Tibial artery (tissue), 4 donors: ENCODE measurements at regions not wholly inside any gene's neighbourhood (a gene's known extent, or its start where the extent isn't known, plus 50 kb on each side); places are given as distances from the start of the nearest gene placed in this dataset.

Source experiments
- DNase-seq, 2 donors: peaks; one replicate each; pipeline ENCODE4 v3.0.0-alpha.2; 2019
- H3K27ac ChIP-seq, 2 donors: fragments of 200-600 bp; sonication (generic) in 1 of 2; 1 replicate in 1 of 2; 2 replicates in 1 of 2; pipeline ENCODE4 v1.5.1; 2018 to 2019; ENCODE audit warnings: mild to moderate bottlenecking in 1 of 2
- H3K27me3 ChIP-seq, 2 donors: fragments of 200-600 bp; sonication (generic) in 1 of 2; one replicate each; pipeline versions ENCODE4 v1.5.1 to v1.6.0; 2016 to 2019
- H3K36me3 ChIP-seq, 3 donors: fragments of 200-600 bp; sonication (generic) in 2 of 3; one replicate each; pipeline ENCODE4 v1.5.1; 2016 to 2019; ENCODE audit warnings: mild to moderate bottlenecking in 2 of 3
- H3K4me1 ChIP-seq, 4 donors: fragments of 200-600 bp; sonication (generic) in 2 of 4; 1 replicate in 3 of 4; 2 replicates in 1 of 4; pipeline ENCODE4 v1.5.1; 2016 to 2019
- H3K4me3 ChIP-seq, 2 donors: fragments of 200-600 bp; sonication (generic) in 1 of 2; 1 replicate in 1 of 2; 2 replicates in 1 of 2; pipeline ENCODE4 v1.5.1; 2018 to 2019; ENCODE audit warnings: mild to moderate bottlenecking in 2 of 2
- H3K9me3 ChIP-seq, 3 donors: fragments of 200-600 bp; sonication (generic) in 1 of 3; one replicate each; pipeline ENCODE4 v1.5.1; 2016 to 2019
- intact Hi-C: fragments of 100-400 bp; cut with DNase I; formaldehyde crosslinking; loops from one replicate; pipeline ENCODE4 v1.15.0; 2023; ENCODE audit warnings: low total_unique reads
- TF ChIP-seq, protein P1 (sequence below), 2 experiments: fragments of 200-600 bp in 1 of 2; fragments of 450-650 bp in 1 of 2; IDR thresholded peaks; one replicate each; pipeline ENCODE4 v1.5.1; 2017 to 2019; ENCODE audit warnings: antibody characterized with exemption in 2 of 2, mild to moderate bottlenecking in 1 of 2, moderate library complexity in 1 of 2

- TF ChIP-seq, protein P1, sequence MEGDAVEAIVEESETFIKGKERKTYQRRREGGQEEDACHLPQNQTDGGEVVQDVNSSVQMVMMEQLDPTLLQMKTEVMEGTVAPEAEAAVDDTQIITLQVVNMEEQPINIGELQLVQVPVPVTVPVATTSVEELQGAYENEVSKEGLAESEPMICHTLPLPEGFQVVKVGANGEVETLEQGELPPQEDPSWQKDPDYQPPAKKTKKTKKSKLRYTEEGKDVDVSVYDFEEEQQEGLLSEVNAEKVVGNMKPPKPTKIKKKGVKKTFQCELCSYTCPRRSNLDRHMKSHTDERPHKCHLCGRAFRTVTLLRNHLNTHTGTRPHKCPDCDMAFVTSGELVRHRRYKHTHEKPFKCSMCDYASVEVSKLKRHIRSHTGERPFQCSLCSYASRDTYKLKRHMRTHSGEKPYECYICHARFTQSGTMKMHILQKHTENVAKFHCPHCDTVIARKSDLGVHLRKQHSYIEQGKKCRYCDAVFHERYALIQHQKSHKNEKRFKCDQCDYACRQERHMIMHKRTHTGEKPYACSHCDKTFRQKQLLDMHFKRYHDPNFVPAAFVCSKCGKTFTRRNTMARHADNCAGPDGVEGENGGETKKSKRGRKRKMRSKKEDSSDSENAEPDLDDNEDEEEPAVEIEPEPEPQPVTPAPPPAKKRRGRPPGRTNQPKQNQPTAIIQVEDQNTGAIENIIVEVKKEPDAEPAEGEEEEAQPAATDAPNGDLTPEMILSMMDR (IDR thresholded peaks at IDR 0.05) = no peak
- intact Hi-C loops = no loop called here
These were observed 307.3 kb upstream of the RBMS3 start for GRCh38 chr3:28973609-28974008.

GRCh38 chr3:28978092-28978491, 302.8 kb upstream of the RBMS3 start:
- DNase-seq = no peak
- intact Hi-C loops = no loop called here

More at GRCh38 chr3:28973609-28974008, 307.3 kb upstream of the RBMS3 start:
- H3K4me3 ChIP-seq = no peak overlapping the region
- H3K36me3 ChIP-seq = no peaks in the 10 kb centered on the region
- H3K4me1 ChIP-seq = peaks cover 0 to 18% (median 6%) of the 10 kb centered on the region in 4 donors
- peaks cover 0 to 8% (median 0%) of the 10 kb centered on the region in 3 donors for H3K9me3 ChIP-seq
- DNase-seq = no peak
- H3K27me3 ChIP-seq = no peaks in the 10 kb centered on the region
- H3K27ac ChIP-seq = no peak overlapping the region

DNA sequence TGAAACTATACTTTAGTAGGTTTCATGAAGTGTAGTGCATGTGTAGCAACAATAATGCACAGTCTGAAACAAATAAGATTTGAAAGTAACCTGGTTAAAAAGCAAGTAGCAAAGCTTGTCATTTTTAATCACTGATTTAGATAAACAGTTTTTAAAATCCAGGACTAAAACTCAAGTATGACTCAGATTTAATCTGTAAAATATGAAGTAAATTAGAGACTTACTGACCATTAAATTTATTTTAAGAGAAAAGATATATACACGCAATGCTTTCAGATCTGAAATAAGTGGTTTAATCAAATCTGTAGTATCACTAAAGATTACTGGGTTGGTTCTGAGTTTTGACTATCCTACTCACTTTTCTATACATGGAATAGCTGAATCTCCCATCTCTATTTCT, 300.7 kb upstream of the RBMS3 start:
- Histone ChIP-seq H3K27me3 (no peaks in the 10 kb centered on the region), H3K36me3 (no peaks in the 10 kb centered on the region), H3K9me3 (no peaks in the 10 kb centered on the region), H3K27ac (no peak overlapping the region), H3K4me1 (no peaks in the 10 kb centered on the region), H3K4me3 (no peak overlapping the region)
- DNase-seq = no peak
- intact Hi-C loops = no loop called here
- TF ChIP-seq, protein P1 (IDR thresholded peaks at IDR 0.05) = no peak

More at GRCh38 chr3:28978092-28978491, 302.8 kb upstream of the RBMS3 start:
- Histone ChIP-seq H3K27me3 (no peaks in the 10 kb centered on the region), H3K27ac (no peak overlapping the region), H3K9me3 (no peaks in the 10 kb centered on the region), H3K36me3 (no peaks in the 10 kb centered on the region), H3K4me1 (peaks cover 0 to 7% (median 0%) of the 10 kb centered on the region in 4 donors), H3K4me3 (no peak overlapping the region)
- TF ChIP-seq, protein P1 (IDR thresholded peaks at IDR 0.05) = no peak

DNA sequence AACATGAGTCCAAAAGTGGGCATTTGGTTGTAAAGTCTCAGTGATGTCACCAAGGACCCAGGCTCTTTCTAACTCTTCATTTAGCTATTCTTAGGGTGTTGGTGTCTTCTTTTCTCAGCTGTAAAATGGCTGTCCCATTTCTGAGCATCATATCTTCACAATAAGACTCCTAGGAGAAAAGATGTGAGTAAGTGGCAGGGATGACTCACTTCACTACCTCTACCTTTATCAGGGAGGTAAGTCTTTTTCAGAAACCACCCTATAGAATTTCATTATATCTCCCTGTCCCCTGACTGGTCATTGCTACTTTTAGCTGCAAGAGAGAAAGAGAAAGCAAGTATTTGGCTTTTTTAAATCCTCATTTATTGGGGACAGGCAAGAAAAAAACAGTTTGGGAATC, 300.2 kb upstream of the RBMS3 start:
- Histone ChIP-seq H3K27ac (no peak overlapping the region), H3K27me3 (no peaks in the 10 kb centered on the region), H3K36me3 (no peaks in the 10 kb centered on the region), H3K4me1 (no peaks in the 10 kb centered on the region), H3K9me3 (no peaks in the 10 kb centered on the region), H3K4me3 (no peak overlapping the region)
- DNase-seq = no peak
- TF ChIP-seq, protein P1 (IDR thresholded peaks at IDR 0.05) = no peak
- intact Hi-C loops = no loop called here

DNA sequence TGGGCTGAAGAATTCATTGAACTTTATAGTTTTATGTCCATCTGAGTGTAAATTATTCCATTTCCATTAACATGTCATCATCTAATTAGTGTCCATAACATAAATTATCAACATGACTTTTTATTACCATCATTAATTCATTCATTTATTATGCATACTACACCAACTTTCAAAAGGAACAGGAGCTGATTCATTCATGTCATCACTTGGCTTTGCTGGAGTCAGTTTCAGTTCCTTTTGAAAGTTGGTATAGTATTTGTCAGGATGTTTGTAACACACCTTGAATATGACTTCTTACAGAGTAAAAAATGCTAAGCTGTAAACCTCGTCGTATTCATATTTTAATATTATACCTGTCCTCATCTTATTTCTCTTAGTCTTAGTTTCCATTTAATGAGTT, 298.0 kb upstream of the RBMS3 start:
- no peaks in the 10 kb centered on the region for H3K36me3 ChIP-seq
- no peak for DNase-seq
- TF ChIP-seq, protein P1 (IDR thresholded peaks at IDR 0.05) = no peak
- no peaks in the 10 kb centered on the region for H3K9me3 ChIP-seq
- H3K27me3 ChIP-seq = no peaks in the 10 kb centered on the region
- no peaks in the 10 kb centered on the region for H3K4me1 ChIP-seq
- no peak overlapping the region for H3K4me3 ChIP-seq
- intact Hi-C loops = no loop called here
- H3K27ac ChIP-seq = no peak overlapping the region

DNA sequence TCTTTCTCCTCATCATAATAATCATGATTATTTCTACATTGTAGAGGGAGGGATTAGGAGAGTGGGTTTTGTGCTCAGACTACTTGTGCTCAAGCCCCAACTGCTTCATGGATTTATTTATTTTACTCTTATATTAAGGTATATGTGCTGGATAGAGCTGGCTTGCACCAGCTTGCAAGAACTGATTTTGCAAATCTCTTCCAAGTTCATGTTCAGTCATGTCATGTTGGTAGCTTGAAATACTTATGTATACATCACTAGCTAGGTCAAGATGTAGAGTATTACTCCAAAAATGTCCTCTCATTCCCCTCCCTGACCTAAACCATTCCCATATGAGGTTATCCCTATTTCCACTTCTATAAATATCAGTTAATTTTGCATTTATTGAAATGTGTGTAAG, 293.9 kb upstream of the RBMS3 start:
- DNase-seq = no peak
- TF ChIP-seq, protein P1 (IDR thresholded peaks at IDR 0.05) = no peak
- H3K4me3 ChIP-seq = no peak overlapping the region
- no peaks in the 10 kb centered on the region for H3K27me3 ChIP-seq
- H3K9me3 ChIP-seq = no peaks in the 10 kb centered on the region
- no peaks in the 10 kb centered on the region for H3K4me1 ChIP-seq
- no peak overlapping the region for H3K27ac ChIP-seq
- no peaks in the 10 kb centered on the region for H3K36me3 ChIP-seq
- intact Hi-C loops = no loop called here
